H1 (cell line): ENCODE measurements at regions not wholly inside any gene's neighbourhood (a gene's known extent, or its start where the extent isn't known, plus 50 kb on each side); places are given as distances from the start of the nearest gene placed in this dataset.

Experiments
- POLR2A ChIP-seq, 2 experiments: IDR thresholded peaks; 1 replicate in 1 of 2; 2 replicates in 1 of 2; pipeline ENCODE4 v1.6.1; 2011; ENCODE audit warnings: low read depth in 2 of 2, low read length in 2 of 2, mild to moderate bottlenecking in 2 of 2; ENCODE audit errors: control extremely low read depth in 1 of 2
- TF ChIP-seq, protein P1 (sequence below), 3 experiments: IDR thresholded peaks; 1 replicate in 2 of 3; 2 replicates in 1 of 3; pipeline versions ENCODE4 v1.5.1 to v1.6.1; 2011; ENCODE audit warnings: low read length in 3 of 3, mild to moderate bottlenecking in 3 of 3, inconsistent platforms in 2 of 3, low read depth in 1 of 3, moderate library complexity in 1 of 3; ENCODE audit not compliant: insufficient read depth in 1 of 3; ENCODE audit errors: control extremely low read depth in 1 of 3

DNA sequence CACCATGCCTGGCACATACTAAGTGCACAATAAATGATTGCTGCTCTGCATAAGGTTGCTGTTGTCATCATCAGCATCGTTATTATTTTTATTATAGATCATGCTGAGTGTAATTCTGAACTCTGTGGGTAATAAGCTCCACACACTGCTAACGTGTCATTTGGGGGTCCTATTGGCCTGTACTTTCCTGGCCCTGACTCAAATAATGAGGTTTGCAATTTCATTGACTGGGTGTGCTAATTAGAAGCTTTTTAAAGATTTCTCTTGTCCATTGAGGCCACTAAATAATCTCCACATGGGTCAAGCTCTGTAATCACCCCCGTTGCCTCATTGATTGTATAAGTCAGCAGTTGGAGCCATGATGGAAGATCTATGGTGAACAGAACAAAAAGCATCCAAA lies 320.8 kb upstream of the TMPO start:
- TF ChIP-seq, protein P1, sequence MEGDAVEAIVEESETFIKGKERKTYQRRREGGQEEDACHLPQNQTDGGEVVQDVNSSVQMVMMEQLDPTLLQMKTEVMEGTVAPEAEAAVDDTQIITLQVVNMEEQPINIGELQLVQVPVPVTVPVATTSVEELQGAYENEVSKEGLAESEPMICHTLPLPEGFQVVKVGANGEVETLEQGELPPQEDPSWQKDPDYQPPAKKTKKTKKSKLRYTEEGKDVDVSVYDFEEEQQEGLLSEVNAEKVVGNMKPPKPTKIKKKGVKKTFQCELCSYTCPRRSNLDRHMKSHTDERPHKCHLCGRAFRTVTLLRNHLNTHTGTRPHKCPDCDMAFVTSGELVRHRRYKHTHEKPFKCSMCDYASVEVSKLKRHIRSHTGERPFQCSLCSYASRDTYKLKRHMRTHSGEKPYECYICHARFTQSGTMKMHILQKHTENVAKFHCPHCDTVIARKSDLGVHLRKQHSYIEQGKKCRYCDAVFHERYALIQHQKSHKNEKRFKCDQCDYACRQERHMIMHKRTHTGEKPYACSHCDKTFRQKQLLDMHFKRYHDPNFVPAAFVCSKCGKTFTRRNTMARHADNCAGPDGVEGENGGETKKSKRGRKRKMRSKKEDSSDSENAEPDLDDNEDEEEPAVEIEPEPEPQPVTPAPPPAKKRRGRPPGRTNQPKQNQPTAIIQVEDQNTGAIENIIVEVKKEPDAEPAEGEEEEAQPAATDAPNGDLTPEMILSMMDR (IDR thresholded peaks at IDR 0.05; ENCODE audit: control extremely low read depth in 1 of 3, insufficient read depth in 1 of 3, low read depth in 1 of 3, low read length in 3 of 3) = no peak
- no peak for TF ChIP-seq POLR2A (IDR thresholded peaks at IDR 0.05; ENCODE audit: control extremely low read depth in 1 of 2, low read depth in 2 of 2, low read length in 2 of 2)
